SHP77 treated with DMSO at 0.1 percent for 48 hours (cell line): ENCODE measurements at regions not wholly inside any gene's neighbourhood (a gene's known extent, or its start where the extent isn't known, plus 50 kb on each side); places are given as distances from the start of the nearest gene placed in this dataset.

Experiments used
- DNase-seq: peaks from one replicate; lab custom pipeline; 2025; lab: John Stamatoyannopoulos, UW

DNA sequence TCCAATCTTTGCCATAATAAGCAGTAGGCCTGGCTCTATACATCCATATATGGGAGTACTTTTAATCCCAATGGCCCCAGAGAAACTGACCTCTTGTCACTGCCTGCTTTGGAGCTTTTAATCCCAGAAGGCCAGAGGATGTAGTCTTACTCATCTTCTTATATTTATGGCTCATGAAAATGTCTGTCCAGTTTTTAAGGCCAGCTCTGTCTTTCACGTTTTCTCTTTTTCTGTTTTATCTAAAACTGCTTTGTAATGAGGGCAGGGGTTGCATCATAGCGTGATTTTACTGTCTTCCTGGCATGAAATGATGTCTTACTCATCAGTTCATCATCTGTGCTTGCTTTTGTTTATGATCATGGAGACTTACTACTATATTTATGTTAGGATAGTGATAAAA, 1094.9 kb downstream of the MAT2B start:
- no peak for DNase-seq

DNA sequence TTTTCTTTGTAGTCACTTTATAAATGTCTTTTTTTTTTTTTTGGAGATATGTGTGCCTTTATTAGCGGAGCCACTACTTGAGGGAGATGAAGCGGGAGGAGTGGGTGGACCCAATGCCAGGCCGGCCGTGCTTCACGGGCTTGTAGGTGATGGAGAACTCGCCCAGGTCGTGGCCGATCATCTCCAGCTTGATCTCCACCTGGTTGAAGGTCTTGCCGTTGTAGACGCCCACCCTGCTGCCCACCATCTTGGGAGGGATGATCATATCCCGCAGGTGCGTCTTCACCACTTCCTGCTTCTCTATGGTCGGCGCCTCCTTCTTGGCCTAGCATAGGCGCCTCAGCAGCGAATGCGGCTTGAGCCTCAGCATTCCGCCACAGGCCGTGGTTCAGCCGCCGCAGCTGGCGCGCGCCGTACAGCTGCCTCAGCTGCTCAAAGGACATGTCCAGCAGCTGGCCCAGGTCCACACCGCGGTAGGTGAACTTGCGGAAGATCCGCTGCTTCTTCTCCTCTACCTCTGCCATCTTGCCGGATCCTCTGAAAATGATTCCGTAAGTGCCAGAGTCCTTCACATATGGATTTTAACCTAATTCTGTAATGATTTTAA, 1095.6 kb downstream of the MAT2B start:
- no peak for DNase-seq

DNA sequence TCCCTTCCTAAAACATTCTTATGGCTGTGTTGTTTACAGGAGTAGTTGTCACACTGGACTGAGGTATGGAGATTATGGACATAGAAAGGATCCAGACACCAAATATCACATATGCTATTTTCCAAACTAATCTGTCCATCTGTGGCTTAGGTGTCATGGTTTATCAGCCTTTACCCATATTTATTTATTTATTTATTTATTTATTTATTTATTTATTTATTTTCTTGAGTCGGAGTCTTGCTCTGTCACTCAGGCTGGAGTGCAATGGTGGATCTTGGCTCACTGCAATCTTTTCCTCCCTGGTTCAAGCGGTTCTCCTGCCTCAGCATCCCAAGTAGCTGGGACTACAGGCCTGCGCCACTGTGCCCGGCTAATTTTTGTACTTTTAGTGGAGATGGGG, 1103.1 kb downstream of the MAT2B start:
- no peak for DNase-seq

GRCh38 chr5:164610374-164610773, 1105.0 kb downstream of the MAT2B start:
- no peak for DNase-seq

GRCh38 chr5:164614707-164615106, 1109.3 kb downstream of the MAT2B start:
- no peak for DNase-seq

DNA sequence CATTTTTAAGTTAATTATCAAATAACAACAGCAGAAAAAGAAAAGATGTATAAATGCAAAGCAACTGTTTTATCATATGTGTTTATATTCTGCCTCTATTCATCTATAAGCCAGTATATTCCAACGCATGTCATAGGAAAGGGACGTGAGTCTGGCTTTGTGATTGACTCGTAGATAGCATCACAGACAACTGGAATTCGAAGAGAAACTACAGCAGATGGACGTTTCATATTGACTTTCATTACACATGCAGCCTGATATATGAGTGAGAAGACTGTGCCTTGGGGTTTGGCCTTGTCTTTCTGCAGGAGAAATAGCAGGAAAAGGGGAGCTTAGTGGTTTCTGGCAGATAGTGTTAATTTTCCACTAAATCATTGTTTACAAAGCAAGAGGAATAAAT, 1111.9 kb downstream of the MAT2B start:
- DNase-seq = no peak

DNA sequence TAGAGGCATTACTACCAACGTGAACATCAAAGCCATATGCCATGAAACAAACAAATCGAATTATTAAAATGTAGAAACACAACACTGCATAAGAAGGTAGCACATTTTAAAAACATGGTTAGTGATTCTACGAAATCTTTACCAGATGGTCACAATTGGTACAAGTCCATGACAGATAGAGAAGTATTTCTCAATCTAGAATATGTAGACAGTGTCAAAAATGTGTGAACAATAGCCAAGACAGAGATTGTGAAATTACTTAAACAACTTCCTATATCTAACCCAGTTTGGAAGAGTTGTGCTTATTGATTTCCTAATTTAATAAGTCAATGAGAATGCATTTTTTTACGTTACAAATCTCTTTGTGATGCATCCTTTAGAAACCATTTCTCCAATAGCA, 1121.6 kb downstream of the MAT2B start:
- DNase-seq = no peak

GRCh38 chr5:164636456-164636855, 1131.0 kb downstream of the MAT2B start:
- no peak for DNase-seq

GRCh38 chr5:164637931-164638521, 1132.6 kb downstream of the MAT2B start:
- DNase-seq = no peak

DNA sequence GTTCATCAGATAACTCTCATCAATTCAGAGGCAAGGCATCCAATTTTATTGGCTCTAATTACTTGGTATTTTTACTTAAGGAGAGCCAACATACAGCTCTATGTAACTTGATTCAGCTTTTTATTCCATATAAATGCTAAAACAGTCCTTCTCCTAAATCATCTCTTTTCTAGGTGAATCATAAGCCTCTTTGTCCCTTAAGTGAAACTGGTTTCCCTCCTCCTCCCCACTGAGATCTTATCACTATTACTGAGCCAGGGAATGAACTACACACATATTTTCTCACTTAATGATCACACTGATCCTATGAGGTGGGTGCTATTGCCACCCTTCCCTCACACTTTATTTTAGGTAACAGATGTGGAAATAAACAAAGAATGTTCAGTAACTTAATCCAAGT, 1143.8 kb downstream of the MAT2B start:
- no peak for DNase-seq

- no peak for DNase-seq
Measured at GRCh38 chr5:164650427-164650826, 1145.0 kb downstream of the MAT2B start.

GRCh38 chr5:164651546-164652275, 1146.3 kb downstream of the MAT2B start:
- no peak for DNase-seq

GRCh38 chr5:164652276-164652660, 1146.8 kb downstream of the MAT2B start:
- DNase-seq = no peak

- no peak for DNase-seq
Measured at GRCh38 chr5:164663198-164663989, 1158.0 kb downstream of the MAT2B start.

- no peak for DNase-seq
Measured at GRCh38 chr5:164671640-164672039, 1166.2 kb downstream of the MAT2B start.

GRCh38 chr5:164672205-164672604, 1166.8 kb downstream of the MAT2B start:
- DNase-seq = no peak

DNA sequence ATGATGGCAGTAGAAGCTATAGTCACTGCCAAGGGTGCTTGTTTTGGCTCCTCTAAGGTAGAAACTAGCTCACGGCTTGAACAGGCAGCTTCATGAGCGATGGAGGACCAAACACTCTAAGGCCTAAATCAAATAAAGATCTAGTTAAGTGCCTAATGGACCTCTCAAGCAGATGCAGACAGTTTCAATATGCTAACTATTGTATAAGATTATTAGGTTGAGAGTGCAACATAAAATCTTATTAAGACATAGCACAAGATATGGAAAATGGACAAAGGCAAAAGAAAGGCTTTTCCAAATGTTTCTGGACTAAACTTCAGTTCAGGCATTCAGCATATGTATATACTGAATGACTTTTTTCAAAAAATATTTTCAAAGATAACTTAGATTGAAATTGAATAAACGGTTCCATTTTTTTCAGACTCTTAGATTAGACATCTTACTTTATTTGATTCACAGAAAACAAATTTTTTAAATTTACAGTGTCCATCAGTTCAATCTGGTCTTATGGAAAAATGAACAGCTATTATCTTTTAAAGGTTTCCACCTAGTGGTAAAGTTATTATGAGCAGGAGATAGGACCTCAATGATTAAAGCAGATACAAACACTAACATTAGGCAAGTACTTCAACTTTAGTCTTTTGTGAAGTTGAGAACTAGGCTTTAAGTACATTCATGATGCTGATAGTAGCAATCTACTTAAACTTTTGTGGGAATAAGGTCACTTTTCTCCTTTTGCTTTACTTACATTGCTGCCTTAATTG, 1167.7 kb downstream of the MAT2B start:
- no peak for DNase-seq

DNA sequence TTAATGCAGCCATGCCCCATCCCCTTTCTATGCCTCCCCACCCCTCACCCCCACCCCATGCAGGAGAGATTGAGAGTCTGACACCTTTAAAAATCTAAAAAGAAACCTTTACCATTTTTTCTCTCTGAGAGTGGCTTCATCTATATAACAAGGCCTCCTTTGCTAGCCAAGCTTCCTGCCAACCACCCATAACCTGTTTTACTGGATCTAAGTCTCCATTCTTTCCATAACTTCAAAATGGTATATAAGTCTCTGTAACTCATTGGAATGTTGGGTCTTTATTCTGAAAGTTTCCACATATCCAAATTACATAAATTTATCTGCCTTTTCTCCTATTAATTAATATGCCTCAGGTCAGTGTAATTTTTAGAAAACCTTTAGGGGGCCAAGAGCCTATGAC, 1174.0 kb downstream of the MAT2B start:
- no peak for DNase-seq

DNA sequence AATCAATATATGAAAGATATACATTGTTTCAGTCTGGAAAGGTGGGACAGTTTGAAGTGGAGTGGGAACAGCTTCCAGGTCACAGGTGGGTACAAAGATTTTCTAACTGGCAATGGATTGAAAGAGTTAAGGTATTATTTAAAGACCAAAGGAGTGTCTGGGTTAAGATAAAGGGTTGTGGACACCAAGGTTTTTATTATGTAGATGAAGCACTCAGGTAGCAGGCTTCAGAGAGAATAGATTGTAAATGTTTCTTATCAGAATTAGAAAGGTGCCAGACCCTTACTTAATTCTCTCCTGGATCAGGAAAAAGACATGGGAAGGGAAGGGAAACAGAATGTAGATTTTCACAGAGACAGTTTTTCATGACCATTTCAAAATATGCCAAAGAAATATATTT, 1174.8 kb downstream of the MAT2B start:
- DNase-seq = no peak

DNA sequence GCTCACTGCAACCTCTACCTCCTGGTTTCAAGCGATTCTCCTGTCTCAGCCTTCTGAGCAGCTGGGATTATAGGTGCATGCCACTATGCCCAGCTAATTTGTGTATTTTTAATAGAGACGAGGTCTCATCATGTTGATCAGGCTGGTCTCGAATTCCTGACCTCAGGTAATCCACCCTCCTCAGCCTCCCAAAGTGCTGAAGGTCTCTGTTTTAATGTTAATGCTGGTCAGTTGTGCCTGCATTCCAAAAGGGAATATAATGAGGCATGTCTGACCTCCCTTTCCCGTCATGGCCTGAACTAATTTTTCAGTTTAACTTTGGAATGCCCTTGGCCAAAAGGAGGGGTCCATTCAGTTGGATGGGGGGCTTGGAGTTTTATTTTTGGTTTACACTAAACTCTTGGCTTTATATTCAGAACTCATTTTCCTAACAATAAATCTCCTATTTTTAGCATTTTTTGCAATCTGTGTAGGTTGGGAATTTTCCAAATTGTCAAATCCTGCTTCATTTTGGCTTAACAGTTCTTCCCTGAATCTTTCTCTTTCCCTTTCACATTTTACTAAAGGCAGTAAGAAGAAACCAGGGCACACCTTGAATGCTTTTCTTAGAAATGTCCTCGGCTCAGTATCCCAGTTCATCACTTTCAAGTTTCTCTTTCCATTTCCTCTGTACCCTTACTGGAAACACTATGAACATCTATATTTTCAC, 1175.5 kb downstream of the MAT2B start:
- no peak for DNase-seq

GRCh38 chr5:164687391-164687790, 1182.0 kb downstream of the MAT2B start:
- DNase-seq = no peak
